SJCRH30 (cell line): ENCODE measurements at regions not wholly inside any gene's neighbourhood (a gene's known extent, or its start where the extent isn't known, plus 50 kb on each side); places are given as distances from the start of the nearest gene placed in this dataset.

Experiments
- DNase-seq, 2 experiments: peaks; one replicate each; pipeline ENCODE4 v3.0.0-alpha.2; 2015 to 2020
- H3K27ac ChIP-seq: fragments of 250-450 bp; sonication (Bioruptor Pico); 2 replicates; pipeline ENCODE4 v1.5.1; 2020; ENCODE audit warnings: mild to moderate bottlenecking, moderate library complexity
- H3K27me3 ChIP-seq: fragments of 250-450 bp; sonication (Bioruptor Pico); 2 replicates; pipeline ENCODE4 v1.5.1; 2020; ENCODE audit warnings: mild to moderate bottlenecking, moderate library complexity
- H3K36me3 ChIP-seq: fragments of 250-450 bp; sonication (Bioruptor Pico); 2 replicates; pipeline ENCODE4 v1.5.1; 2020; ENCODE audit warnings: mild to moderate bottlenecking, moderate library complexity
- H3K4me1 ChIP-seq: fragments of 250-450 bp; sonication (Bioruptor Pico); 2 replicates; pipeline ENCODE4 v1.5.1; 2020; ENCODE audit warnings: mild to moderate bottlenecking, moderate library complexity
- H3K4me3 ChIP-seq: fragments of 250-450 bp; sonication (Bioruptor Pico); 2 replicates; pipeline ENCODE4 v1.5.1; 2020; ENCODE audit warnings: mild to moderate bottlenecking, moderate library complexity
- H3K9me3 ChIP-seq: fragments of 250-450 bp; sonication (Bioruptor Pico); replicated peaks from 2 replicates; pipeline ENCODE4 v1.5.1; 2020; ENCODE audit warnings: mild to moderate bottlenecking, moderate library complexity

GRCh38 chr20:37455659-37456058 is 65.4 kb upstream of the NNAT start:
- H3K36me3 ChIP-seq = no peaks in the 10 kb centered on the region
- no peaks in the 10 kb centered on the region for H3K27me3 ChIP-seq
- no peak overlapping the region for H3K4me3 ChIP-seq
- H3K4me1 ChIP-seq = no peaks in the 10 kb centered on the region
- no peak for DNase-seq
- H3K27ac ChIP-seq = no peak overlapping the region
- peaks cover 24% of the 10 kb centered on the region for H3K9me3 ChIP-seq

- no peaks in the 10 kb centered on the region for H3K36me3 ChIP-seq
- no peak for DNase-seq
- H3K9me3 ChIP-seq = peaks cover 24% of the 10 kb centered on the region
- H3K27ac ChIP-seq = no peak overlapping the region
- H3K27me3 ChIP-seq = no peaks in the 10 kb centered on the region
- H3K4me3 ChIP-seq = no peak overlapping the region
- no peaks in the 10 kb centered on the region for H3K4me1 ChIP-seq
Measured at GRCh38 chr20:37456948-37457347, 64.1 kb upstream of the NNAT start.

GRCh38 chr20:37457921-37458320 is 63.1 kb upstream of the NNAT start:
- Histone ChIP-seq H3K27ac (no peak overlapping the region), H3K4me1 (peaks cover 1% of the 10 kb centered on the region; the same call in 1 of the 2 replicates), H3K36me3 (no peaks in the 10 kb centered on the region), H3K4me3 (no peak overlapping the region), H3K9me3 (peaks cover 24% of the 10 kb centered on the region), H3K27me3 (no peaks in the 10 kb centered on the region)
- peak in 1 of 2 experiments; percentile 48 for DNase-seq

DNA sequence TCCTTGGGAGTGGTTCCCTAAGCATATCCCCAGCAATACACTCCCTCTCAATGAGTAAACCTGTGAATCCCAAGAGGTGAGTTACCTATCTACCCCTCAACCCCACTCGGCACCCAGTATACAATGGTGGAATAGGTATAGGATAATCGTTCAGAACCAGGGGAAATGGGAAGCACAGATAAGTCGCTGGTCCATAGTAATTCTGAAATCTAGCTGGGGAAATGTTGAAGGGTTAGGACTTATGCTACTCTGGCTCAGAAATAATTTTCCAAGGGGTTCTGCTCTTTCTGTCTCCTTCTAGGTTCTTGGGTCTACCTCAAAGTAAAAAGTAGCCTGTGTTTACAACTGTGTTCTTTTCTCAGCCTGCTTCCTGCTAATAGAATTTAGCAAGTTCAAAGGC is 62.3 kb upstream of the NNAT start:
- H3K4me3 ChIP-seq = no peak overlapping the region
- H3K27ac ChIP-seq = no peak overlapping the region
- DNase-seq = no peak
- H3K36me3 ChIP-seq = no peaks in the 10 kb centered on the region
- H3K9me3 ChIP-seq = peaks cover 24% of the 10 kb centered on the region
- peaks cover 7% of the 10 kb centered on the region; the same call in 1 of the 2 replicates for H3K4me1 ChIP-seq
- H3K27me3 ChIP-seq = no peaks in the 10 kb centered on the region

- H3K36me3 ChIP-seq = no peaks in the 10 kb centered on the region
- H3K4me1 ChIP-seq = peaks cover 31% of the 10 kb centered on the region
- H3K4me3 ChIP-seq = no peak overlapping the region
- no peaks in the 10 kb centered on the region for H3K27me3 ChIP-seq
- peak in 1 of 2 experiments; percentile 54 for DNase-seq
- peaks cover 14% of the 10 kb centered on the region for H3K9me3 ChIP-seq
- H3K27ac ChIP-seq = no peak overlapping the region
Measured at GRCh38 chr20:37461405-37461804, 59.6 kb upstream of the NNAT start.

GRCh38 chr20:37463726-37464494 is 57.1 kb upstream of the NNAT start:
- Histone ChIP-seq H3K27me3 (no peaks in the 10 kb centered on the region), H3K36me3 (no peaks in the 10 kb centered on the region), H3K4me3 (peak overlapping the region; percentile 4), H3K27ac (peak overlapping the region; percentile 65), H3K9me3 (no peaks in the 10 kb centered on the region; the same call in 1 of the 2 replicates), H3K4me1 (peaks cover 31% of the 10 kb centered on the region)
- DNase-seq = peak; percentile 92 to 94

- peaks cover 31% of the 10 kb centered on the region for H3K4me1 ChIP-seq
- H3K9me3 ChIP-seq = no peaks in the 10 kb centered on the region; the same call in 1 of the 2 replicates
- H3K36me3 ChIP-seq = no peaks in the 10 kb centered on the region
- H3K4me3 ChIP-seq = peak overlapping the region; percentile 4
- H3K27me3 ChIP-seq = no peaks in the 10 kb centered on the region
- H3K27ac ChIP-seq = peak overlapping the region; percentile 65
- peak in 1 of 2 experiments; percentile 67 for DNase-seq
Measured at GRCh38 chr20:37464611-37465010, 56.4 kb upstream of the NNAT start.
